ENCODE measurements at regions not wholly inside any gene's neighbourhood (a gene's known extent, or its start where the extent isn't known, plus 50 kb on each side); places are given as distances from the start of the nearest gene placed in this dataset.

- Histone ChIP-seq H3K4me2 (ENCODE audit: low read depth, low read length, poor library complexity, severe bottlenecking) (no peak overlapping the region), H3K4me3 (ENCODE audit: low read length, poor library complexity, severe bottlenecking) (no peak overlapping the region), H3K4me1 (ENCODE audit: insufficient read depth, low read length, poor library complexity, severe bottlenecking) (no peaks in the 10 kb centered on the region), H3K79me2 (ENCODE audit: insufficient read depth, low read length) (no peaks in the 10 kb centered on the region), H3K27me3 (ENCODE audit: insufficient read depth, low read length, poor library complexity, severe bottlenecking) (no peaks in the 10 kb centered on the region), H3K9me2 (replicated peaks; ENCODE audit: low read depth, low read length) (no peaks in the 10 kb centered on the region), H4K20me1 (ENCODE audit: insufficient read depth, low read length, poor library complexity, severe bottlenecking) (no peaks in the 10 kb centered on the region), H3K36me3 (ENCODE audit: insufficient read depth, low read length) (no peaks in the 10 kb centered on the region), H2AFZ (ENCODE audit: low read length) (no peak overlapping the region), H3K9me3 (ENCODE audit: insufficient read depth, low read depth, low read length) (no peaks in the 10 kb centered on the region), H3K9ac (ENCODE audit: low read depth, low read length, poor library complexity, severe bottlenecking) (no peak overlapping the region), H3F3A (ENCODE audit: low read depth) (no peaks in the 10 kb centered on the region)
- TF ChIP-seq EZH2phosphoT487 (IDR thresholded peaks at IDR 0.05; ENCODE audit: borderline replicate concordance): no peak
- TF ChIP-seq CTCF (conservative IDR thresholded peaks at IDR 0.05; ENCODE audit: low read length): no peak
These were observed 87.9 kb upstream of the BEND6 start for GRCh38 chr6:56866917-56867522.

- Histone ChIP-seq H3K79me2 (ENCODE audit: insufficient read depth, low read length) (no peaks in the 10 kb centered on the region), H2AFZ (ENCODE audit: low read length) (no peak overlapping the region), H3K36me3 (ENCODE audit: insufficient read depth, low read length) (no peaks in the 10 kb centered on the region), H3K9me3 (ENCODE audit: insufficient read depth, low read depth, low read length) (no peaks in the 10 kb centered on the region), H3K4me1 (ENCODE audit: insufficient read depth, low read length, poor library complexity, severe bottlenecking) (no peaks in the 10 kb centered on the region), H4K20me1 (ENCODE audit: insufficient read depth, low read length, poor library complexity, severe bottlenecking) (no peaks in the 10 kb centered on the region), H3K9me2 (replicated peaks; ENCODE audit: low read depth, low read length) (no peaks in the 10 kb centered on the region), H3K27me3 (ENCODE audit: insufficient read depth, low read length, poor library complexity, severe bottlenecking) (no peaks in the 10 kb centered on the region), H3K9ac (ENCODE audit: low read depth, low read length, poor library complexity, severe bottlenecking) (no peak overlapping the region), H3K4me2 (ENCODE audit: low read depth, low read length, poor library complexity, severe bottlenecking) (no peak overlapping the region), H3F3A (ENCODE audit: low read depth) (no peaks in the 10 kb centered on the region), H3K4me3 (ENCODE audit: low read length, poor library complexity, severe bottlenecking) (no peak overlapping the region)
- no peak for TF ChIP-seq EZH2phosphoT487 (IDR thresholded peaks at IDR 0.05; ENCODE audit: borderline replicate concordance)
- no peak for TF ChIP-seq CTCF (conservative IDR thresholded peaks at IDR 0.05; ENCODE audit: low read length)
These were observed 89.6 kb upstream of the BEND6 start for GRCh38 chr6:56865081-56865875.

GRCh38 chr6:56864171-56864616, 90.7 kb upstream of the BEND6 start:
- TF ChIP-seq CTCF (conservative IDR thresholded peaks at IDR 0.05; ENCODE audit: low read length) (no peak), EZH2phosphoT487 (IDR thresholded peaks at IDR 0.05; ENCODE audit: borderline replicate concordance) (no peak)
- Histone ChIP-seq H3K36me3 (ENCODE audit: insufficient read depth, low read length) (no peaks in the 10 kb centered on the region), H2AFZ (ENCODE audit: low read length) (no peak overlapping the region), H3K9me3 (ENCODE audit: insufficient read depth, low read depth, low read length) (no peaks in the 10 kb centered on the region), H3K27me3 (ENCODE audit: insufficient read depth, low read length, poor library complexity, severe bottlenecking) (no peaks in the 10 kb centered on the region), H3K4me2 (ENCODE audit: low read depth, low read length, poor library complexity, severe bottlenecking) (no peak overlapping the region), H3K9me2 (replicated peaks; ENCODE audit: low read depth, low read length) (no peaks in the 10 kb centered on the region), H3K9ac (ENCODE audit: low read depth, low read length, poor library complexity, severe bottlenecking) (no peak overlapping the region), H3F3A (ENCODE audit: low read depth) (no peaks in the 10 kb centered on the region), H3K79me2 (ENCODE audit: insufficient read depth, low read length) (no peaks in the 10 kb centered on the region), H4K20me1 (ENCODE audit: insufficient read depth, low read length, poor library complexity, severe bottlenecking) (no peaks in the 10 kb centered on the region), H3K4me1 (ENCODE audit: insufficient read depth, low read length, poor library complexity, severe bottlenecking) (no peaks in the 10 kb centered on the region), H3K4me3 (ENCODE audit: low read length, poor library complexity, severe bottlenecking) (no peak overlapping the region)
